ENCODE measurements at regions not wholly inside any gene's neighbourhood (a gene's known extent, or its start where the extent isn't known, plus 50 kb on each side); places are given as distances from the start of the nearest gene placed in this dataset.

DNA sequence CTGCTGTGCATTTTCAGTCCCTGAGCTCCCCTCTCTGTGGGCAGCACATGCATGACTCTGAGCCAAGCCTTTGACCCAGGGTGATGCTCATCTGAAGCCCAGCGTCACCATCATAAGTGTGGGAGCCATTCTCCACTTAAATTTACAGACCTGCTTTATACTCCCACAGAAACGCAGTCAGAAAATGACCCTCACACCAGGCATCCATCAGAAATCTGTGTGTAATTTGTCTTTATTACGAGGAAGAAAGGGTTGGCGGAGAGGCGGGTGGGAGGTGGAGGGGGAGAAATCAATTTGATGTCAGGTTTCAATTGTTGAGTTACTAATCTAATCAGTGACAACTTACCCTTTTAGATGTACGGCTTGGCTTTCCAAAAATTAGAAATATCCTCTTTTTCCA lies 353.6 kb downstream of the MAFB start:
- Histone ChIP-seq H3K36me3 (ENCODE audit: control insufficient read depth, insufficient read depth, low read length, severe bottlenecking) (no peaks in the 10 kb centered on the region), H3K27me3 (replicated peaks; ENCODE audit: control insufficient read depth, insufficient read depth, low read length) (no peaks in the 10 kb centered on the region), H3K4me1 (ENCODE audit: control insufficient read depth, insufficient read depth, low read length) (peaks cover 16% of the 10 kb centered on the region), H3K9ac (ENCODE audit: low read length) (no peak overlapping the region), H3K4me3 (ENCODE audit: low read length) (no peak overlapping the region), H3K9me3 (ENCODE audit: control insufficient read depth, low read length) (no peaks in the 10 kb centered on the region)
- DNase-seq (ENCODE audit: low read depth), result no peak

DNA sequence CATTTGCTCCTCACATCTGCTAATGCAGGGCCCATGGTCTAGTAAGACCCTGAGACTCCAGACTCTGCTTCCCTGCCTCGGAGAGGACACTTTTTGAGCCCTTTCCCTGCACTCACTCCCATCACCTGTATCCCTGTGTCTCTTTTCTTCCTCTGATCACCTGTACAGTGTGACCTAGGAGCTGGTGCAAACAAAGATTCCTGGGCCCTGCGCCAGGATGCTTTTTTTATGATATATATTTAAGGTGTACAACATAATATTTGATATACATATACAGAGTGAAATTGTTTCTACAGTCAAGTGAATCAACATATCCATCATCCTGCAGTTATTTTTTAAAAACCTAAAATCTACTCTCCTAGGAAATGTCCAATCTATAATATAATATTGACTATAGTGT lies 355.4 kb downstream of the MAFB start:
- Histone ChIP-seq H3K4me3 (ENCODE audit: low read length) (no peak overlapping the region), H3K9me3 (ENCODE audit: control insufficient read depth, low read length) (no peaks in the 10 kb centered on the region), H3K27me3 (replicated peaks; ENCODE audit: control insufficient read depth, insufficient read depth, low read length) (no peaks in the 10 kb centered on the region), H3K9ac (ENCODE audit: low read length) (no peak overlapping the region), H3K4me1 (ENCODE audit: control insufficient read depth, insufficient read depth, low read length) (peaks cover 12% of the 10 kb centered on the region), H3K36me3 (ENCODE audit: control insufficient read depth, insufficient read depth, low read length, severe bottlenecking) (no peaks in the 10 kb centered on the region)
- DNase-seq (ENCODE audit: low read depth), result no peak

GRCh38 chr20:40331807-40332560 lies 357.1 kb downstream of the MAFB start:
- Histone ChIP-seq H3K36me3 (ENCODE audit: control insufficient read depth, insufficient read depth, low read length, severe bottlenecking) (no peaks in the 10 kb centered on the region), H3K4me3 (ENCODE audit: low read length) (no peak overlapping the region), H3K4me1 (ENCODE audit: control insufficient read depth, insufficient read depth, low read length) (peaks cover 12% of the 10 kb centered on the region), H3K27me3 (replicated peaks; ENCODE audit: control insufficient read depth, insufficient read depth, low read length) (no peaks in the 10 kb centered on the region), H3K9ac (ENCODE audit: low read length) (no peak overlapping the region), H3K9me3 (ENCODE audit: control insufficient read depth, low read length) (no peaks in the 10 kb centered on the region)
- no peak for DNase-seq (ENCODE audit: low read depth)

DNA sequence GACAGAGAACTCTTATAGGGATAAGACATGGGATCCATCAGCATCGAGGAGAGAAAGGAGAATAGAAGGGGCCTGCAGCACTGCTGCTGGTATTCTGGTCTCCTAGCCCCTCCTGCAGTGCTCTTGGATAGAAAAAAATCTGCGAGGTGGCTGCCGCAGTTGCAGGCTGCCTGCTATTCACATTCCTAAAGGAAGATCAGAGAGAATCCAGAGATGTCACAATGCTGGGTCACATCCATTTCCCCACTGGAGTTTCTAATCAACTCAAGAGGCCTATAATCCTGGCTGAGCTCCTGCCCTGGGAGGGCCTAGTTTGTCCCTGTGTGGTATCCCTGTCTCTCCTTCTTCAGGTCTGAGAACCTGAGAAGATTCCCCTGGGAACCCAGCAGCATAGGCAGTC lies 357.8 kb downstream of the MAFB start:
- Histone ChIP-seq H3K4me3 (ENCODE audit: low read length) (no peak overlapping the region), H3K36me3 (ENCODE audit: control insufficient read depth, insufficient read depth, low read length, severe bottlenecking) (no peaks in the 10 kb centered on the region), H3K4me1 (ENCODE audit: control insufficient read depth, insufficient read depth, low read length) (peaks cover 7% of the 10 kb centered on the region), H3K27me3 (replicated peaks; ENCODE audit: control insufficient read depth, insufficient read depth, low read length) (no peaks in the 10 kb centered on the region), H3K9me3 (ENCODE audit: control insufficient read depth, low read length) (no peaks in the 10 kb centered on the region), H3K9ac (ENCODE audit: low read length) (no peak overlapping the region)
- no peak for DNase-seq (ENCODE audit: low read depth)

DNA sequence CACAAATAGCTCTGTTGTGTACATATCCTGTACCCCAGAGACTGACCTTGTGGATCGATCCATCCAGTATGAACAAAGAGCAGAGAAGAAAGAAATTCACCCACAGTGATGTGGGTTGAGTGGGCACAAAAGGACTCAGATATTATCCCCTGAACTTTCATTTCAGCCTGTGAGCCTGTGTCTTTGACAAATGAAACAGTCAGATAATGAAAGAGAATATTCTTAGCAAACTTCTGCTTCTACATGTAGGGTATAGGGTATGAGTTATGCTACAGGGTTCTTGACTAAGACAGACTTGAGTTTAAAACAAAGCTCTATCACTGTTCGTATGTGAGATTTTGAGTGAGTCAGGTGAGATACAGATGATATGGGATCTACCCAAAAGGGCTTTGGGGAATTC lies 359.7 kb downstream of the MAFB start:
- Histone ChIP-seq H3K4me3 (ENCODE audit: low read length) (no peak overlapping the region), H3K36me3 (ENCODE audit: control insufficient read depth, insufficient read depth, low read length, severe bottlenecking) (no peaks in the 10 kb centered on the region), H3K9me3 (ENCODE audit: control insufficient read depth, low read length) (no peaks in the 10 kb centered on the region), H3K9ac (ENCODE audit: low read length) (no peak overlapping the region), H3K27me3 (replicated peaks; ENCODE audit: control insufficient read depth, insufficient read depth, low read length) (no peaks in the 10 kb centered on the region), H3K4me1 (ENCODE audit: control insufficient read depth, insufficient read depth, low read length) (no peaks in the 10 kb centered on the region)
- DNase-seq (ENCODE audit: low read depth), result no peak

DNA sequence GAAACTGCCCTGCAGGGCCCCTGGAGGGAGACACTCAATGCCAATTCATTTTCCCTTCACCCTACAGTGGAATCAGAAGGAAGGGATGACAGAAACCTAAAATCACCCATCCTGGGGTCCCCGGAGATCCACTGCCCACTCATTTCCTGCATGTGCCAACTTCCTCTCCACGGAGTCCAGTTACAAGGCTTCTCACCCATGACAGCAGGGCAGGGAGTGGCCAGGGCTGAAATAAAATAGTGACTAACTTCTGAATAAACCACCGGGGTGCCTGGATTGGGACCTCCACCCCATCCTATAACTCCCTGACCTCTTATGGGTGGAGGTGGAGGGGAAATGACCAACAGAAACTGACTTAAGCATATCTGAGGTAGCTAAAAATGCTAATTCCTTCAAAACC lies 362.3 kb downstream of the MAFB start:
- no peaks in the 10 kb centered on the region for H3K27me3 ChIP-seq (replicated peaks; ENCODE audit: control insufficient read depth, insufficient read depth, low read length)
- no peak overlapping the region for H3K4me3 ChIP-seq (ENCODE audit: low read length)
- H3K9me3 ChIP-seq (ENCODE audit: control insufficient read depth, low read length), result no peaks in the 10 kb centered on the region
- DNase-seq (ENCODE audit: low read depth), result no peak
- H3K4me1 ChIP-seq (ENCODE audit: control insufficient read depth, insufficient read depth, low read length), result peaks cover 8% of the 10 kb centered on the region
- no peaks in the 10 kb centered on the region for H3K36me3 ChIP-seq (ENCODE audit: control insufficient read depth, insufficient read depth, low read length, severe bottlenecking)
- no peak overlapping the region for H3K9ac ChIP-seq (ENCODE audit: low read length)

DNA sequence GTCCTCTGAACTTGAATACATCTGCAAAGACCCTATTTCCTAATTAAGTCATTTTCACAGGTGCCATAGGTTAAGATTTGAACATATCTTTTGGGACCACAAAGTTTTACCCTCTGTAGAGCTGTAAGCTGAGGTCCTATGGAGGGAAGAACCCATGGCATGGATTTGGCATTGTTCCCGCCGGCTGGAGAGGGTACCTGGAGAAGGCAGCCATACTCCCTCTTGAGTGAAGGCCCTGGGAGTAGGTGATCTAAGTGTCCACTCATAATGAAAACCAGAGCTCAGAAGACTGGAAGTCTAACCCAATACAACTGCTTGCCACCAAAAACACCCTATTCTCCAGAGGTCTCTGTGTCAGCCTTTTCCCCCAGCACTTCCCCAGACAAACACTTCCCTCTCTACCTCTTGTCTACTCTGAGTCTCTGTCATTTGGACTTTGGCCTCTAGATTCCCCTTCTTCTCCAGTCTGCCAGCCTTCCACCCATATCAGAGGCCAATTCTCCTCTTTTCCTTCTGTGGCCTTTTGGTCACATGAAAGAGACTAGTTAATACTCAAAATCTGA lies 363.9 kb downstream of the MAFB start:
- DNase-seq (ENCODE audit: low read depth), result no peak
- Histone ChIP-seq H3K27me3 (replicated peaks; ENCODE audit: control insufficient read depth, insufficient read depth, low read length) (peaks cover 2% of the 10 kb centered on the region), H3K9me3 (ENCODE audit: control insufficient read depth, low read length) (no peaks in the 10 kb centered on the region), H3K36me3 (ENCODE audit: control insufficient read depth, insufficient read depth, low read length, severe bottlenecking) (no peaks in the 10 kb centered on the region), H3K4me3 (ENCODE audit: low read length) (no peak overlapping the region), H3K4me1 (ENCODE audit: control insufficient read depth, insufficient read depth, low read length) (peaks cover 8% of the 10 kb centered on the region), H3K9ac (ENCODE audit: low read length) (no peak overlapping the region)

DNA sequence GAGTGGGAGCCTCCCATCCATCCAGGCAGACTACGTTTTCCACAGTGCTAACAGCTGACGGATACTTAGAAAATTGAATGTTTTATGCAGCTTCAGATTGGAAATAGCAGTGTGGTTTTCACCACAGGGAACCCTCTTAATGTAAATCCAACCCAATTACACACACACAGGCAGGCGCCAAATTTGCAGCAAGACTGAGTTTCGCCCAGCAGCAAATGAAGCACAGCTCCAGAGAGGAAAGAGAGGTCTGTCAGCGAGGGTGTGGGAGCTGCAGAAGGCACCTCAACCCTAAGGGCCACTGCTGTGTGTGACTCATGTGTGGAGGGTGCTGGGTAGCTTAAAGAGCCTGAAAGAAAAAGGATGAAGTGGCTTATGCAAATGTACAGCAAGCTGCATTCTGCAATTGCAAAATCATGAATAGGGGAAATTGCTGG lies 365.7 kb downstream of the MAFB start:
- no peak for DNase-seq (ENCODE audit: low read depth)
- no peak overlapping the region for H3K9ac ChIP-seq (ENCODE audit: low read length)
- H3K9me3 ChIP-seq (ENCODE audit: control insufficient read depth, low read length), result no peaks in the 10 kb centered on the region
- no peaks in the 10 kb centered on the region for H3K36me3 ChIP-seq (ENCODE audit: control insufficient read depth, insufficient read depth, low read length, severe bottlenecking)
- H3K27me3 ChIP-seq (replicated peaks; ENCODE audit: control insufficient read depth, insufficient read depth, low read length), result peaks cover 12% of the 10 kb centered on the region
- no peak overlapping the region for H3K4me3 ChIP-seq (ENCODE audit: low read length)
- peaks cover 8% of the 10 kb centered on the region for H3K4me1 ChIP-seq (ENCODE audit: control insufficient read depth, insufficient read depth, low read length)

GRCh38 chr20:40322941-40323340 lies 366.1 kb downstream of the MAFB start:
- no peak overlapping the region for H3K4me3 ChIP-seq (ENCODE audit: low read length)
- no peak for DNase-seq (ENCODE audit: low read depth)
- H3K27me3 ChIP-seq (replicated peaks; ENCODE audit: control insufficient read depth, insufficient read depth, low read length), result peaks cover 16% of the 10 kb centered on the region
- H3K4me1 ChIP-seq (ENCODE audit: control insufficient read depth, insufficient read depth, low read length), result peaks cover 8% of the 10 kb centered on the region
- H3K9ac ChIP-seq (ENCODE audit: low read length), result no peak overlapping the region
- H3K9me3 ChIP-seq (ENCODE audit: control insufficient read depth, low read length), result no peaks in the 10 kb centered on the region
- no peaks in the 10 kb centered on the region for H3K36me3 ChIP-seq (ENCODE audit: control insufficient read depth, insufficient read depth, low read length, severe bottlenecking)

GRCh38 chr20:40320517-40321011 lies 368.5 kb downstream of the MAFB start:
- H3K4me1 ChIP-seq (ENCODE audit: control insufficient read depth, insufficient read depth, low read length), result peaks cover 8% of the 10 kb centered on the region
- peaks cover 28% of the 10 kb centered on the region for H3K27me3 ChIP-seq (replicated peaks; ENCODE audit: control insufficient read depth, insufficient read depth, low read length)
- no peak overlapping the region for H3K9ac ChIP-seq (ENCODE audit: low read length)
- no peak for DNase-seq (ENCODE audit: low read depth)
- no peaks in the 10 kb centered on the region for H3K36me3 ChIP-seq (ENCODE audit: control insufficient read depth, insufficient read depth, low read length, severe bottlenecking)
- no peak overlapping the region for H3K4me3 ChIP-seq (ENCODE audit: low read length)
- H3K9me3 ChIP-seq (ENCODE audit: control insufficient read depth, low read length), result no peaks in the 10 kb centered on the region

GRCh38 chr20:40319741-40320516 lies 369.1 kb downstream of the MAFB start:
- Histone ChIP-seq H3K36me3 (ENCODE audit: control insufficient read depth, insufficient read depth, low read length, severe bottlenecking) (no peaks in the 10 kb centered on the region), H3K9ac (ENCODE audit: low read length) (no peak overlapping the region), H3K9me3 (ENCODE audit: control insufficient read depth, low read length) (no peaks in the 10 kb centered on the region), H3K27me3 (replicated peaks; ENCODE audit: control insufficient read depth, insufficient read depth, low read length) (peaks cover 28% of the 10 kb centered on the region), H3K4me1 (ENCODE audit: control insufficient read depth, insufficient read depth, low read length) (peaks cover 8% of the 10 kb centered on the region), H3K4me3 (ENCODE audit: low read length) (no peak overlapping the region)
- no peak for DNase-seq (ENCODE audit: low read depth)

Measured in adipocyte (in vitro differentiated cells).